ENCODE measurements at regions not wholly inside any gene's neighbourhood (a gene's known extent, or its start where the extent isn't known, plus 50 kb on each side); places are given as distances from the start of the nearest gene placed in this dataset.

- Histone ChIP-seq H3K27me3 (no peaks in the 10 kb centered on the region), H3K9me3 (no peaks in the 10 kb centered on the region), H3K4me3 (no peak overlapping the region), H3K4me1 (peaks cover 0 to 26% (median 25%) of the 10 kb centered on the region in 4 donors), H3K27ac (peak overlapping the region in 2 of 4 donors; percentile 15 to 31), H3K36me3 (no peaks in the 10 kb centered on the region)
- WGBS, 2 donors, result 46 to 58% methylated on average over 7 of the region's 7 CpGs
- intact Hi-C loops (cut with DNase I), result loop anchor here (5.0 kb wide), 1 partner anchor 50 kb away; no protein-coding TSS in a partner anchor
- peak; percentile 77 for DNase-seq
- TF ChIP-seq POLR2A (IDR thresholded peaks at IDR 0.05), result no peak
- TF ChIP-seq POLR2AphosphoS5 (IDR thresholded peaks at IDR 0.05), result peak in 3 of 4 donors; percentile 52 to 68 (median 65)
These were observed 87.1 kb upstream of the SYNDIG1 start for GRCh38 chr20:24382331-24382730.

- H3K27ac ChIP-seq, result peak overlapping the region in 2 of 4 donors; percentile 11 to 31
- no peak overlapping the region for H3K4me3 ChIP-seq
- intact Hi-C loops (cut with DNase I), result loop anchor here (5.0 kb wide), 1 partner anchor 50 kb away; no protein-coding TSS in a partner anchor
- DNase-seq, result no peak
- no peaks in the 10 kb centered on the region for H3K27me3 ChIP-seq
- peaks cover 0 to 29% (median 26%) of the 10 kb centered on the region in 4 donors for H3K4me1 ChIP-seq
- 68 to 72% methylated on average over 5 of the region's 5 CpGs for WGBS, 2 donors
- TF ChIP-seq POLR2AphosphoS5 (IDR thresholded peaks at IDR 0.05), result no peak
- TF ChIP-seq POLR2A (IDR thresholded peaks at IDR 0.05), result no peak
- TF ChIP-seq EP300 (IDR thresholded peaks at IDR 0.05), result no peak
- no peak for TF ChIP-seq CTCF (IDR thresholded peaks at IDR 0.05)
- no peaks in the 10 kb centered on the region for H3K36me3 ChIP-seq
- H3K9me3 ChIP-seq, result no peaks in the 10 kb centered on the region
These were observed 87.5 kb upstream of the SYNDIG1 start for GRCh38 chr20:24381886-24382285.

GRCh38 chr20:24379484-24379927, 89.9 kb upstream of the SYNDIG1 start:
- H3K27me3 ChIP-seq, result no peaks in the 10 kb centered on the region
- TF ChIP-seq POLR2A (IDR thresholded peaks at IDR 0.05) (no peak), POLR2AphosphoS5 (IDR thresholded peaks at IDR 0.05) (peak in 1 of 4 donors; percentile 22)

GRCh38 chr20:24378661-24379483, 90.6 kb upstream of the SYNDIG1 start:
- intact Hi-C loops (cut with DNase I), result loop anchor here (10.0 kb wide), 1 partner anchor 86 kb away; the partner anchor contains the start of gene SYNDIG1
- Histone ChIP-seq H3K27me3 (no peaks in the 10 kb centered on the region), H3K4me1 (peaks cover 0 to 38% (median 28%) of the 10 kb centered on the region in 4 donors), H3K4me3 (no peak overlapping the region), H3K9me3 (no peaks in the 10 kb centered on the region), H3K36me3 (no peaks in the 10 kb centered on the region), H3K27ac (peak overlapping the region in 2 of 4 donors; percentile 40 to 60)
- DNase-seq, result no peak
- 52 to 63% methylated on average over 6 of the region's 6 CpGs for WGBS, 2 donors
- TF ChIP-seq POLR2A (IDR thresholded peaks at IDR 0.05), result no peak
- no peak for TF ChIP-seq EP300 (IDR thresholded peaks at IDR 0.05)

More at GRCh38 chr20:24379484-24379927, 89.9 kb upstream of the SYNDIG1 start:
- Histone ChIP-seq H3K27ac (peak overlapping the region in 2 of 4 donors; percentile 40 to 60), H3K4me1 (peaks cover 0 to 38% (median 28%) of the 10 kb centered on the region in 4 donors), H3K9me3 (no peaks in the 10 kb centered on the region), H3K4me3 (no peak overlapping the region), H3K36me3 (no peaks in the 10 kb centered on the region)
- peak; percentile 75 for DNase-seq
- intact Hi-C loops (cut with DNase I), result loop anchor here (10.0 kb wide), 1 partner anchor 85 kb away; the partner anchor contains the start of gene SYNDIG1
- WGBS, 2 donors, result 38 to 60% methylated on average over 4 of the region's 4 CpGs

- Histone ChIP-seq H3K27me3 (no peaks in the 10 kb centered on the region), H3K27ac (peak overlapping the region in 1 of 4 donors; percentile 39), H3K9me3 (no peaks in the 10 kb centered on the region), H3K4me1 (peaks cover 0 to 24% (median 14%) of the 10 kb centered on the region in 4 donors), H3K4me3 (no peak overlapping the region), H3K36me3 (no peaks in the 10 kb centered on the region)
- TF ChIP-seq EP300 (IDR thresholded peaks at IDR 0.05) (no peak), POLR2AphosphoS5 (IDR thresholded peaks at IDR 0.05) (peak in 3 of 4 donors; percentile 58 to 67 (median 63))
- 34 to 39% methylated on average over 2 of the region's 2 CpGs for WGBS, 2 donors
- DNase-seq, result no peak
- intact Hi-C loops (cut with DNase I), result loop anchor here (10.0 kb wide), 1 partner anchor 88 kb away; the partner anchor contains the start of gene SYNDIG1
These were observed 92.9 kb upstream of the SYNDIG1 start for GRCh38 chr20:24376311-24377099.

GRCh38 chr20:24373372-24373771, 96.1 kb upstream of the SYNDIG1 start:
- DNase-seq, result no peak
- Histone ChIP-seq H3K4me1 (peaks cover 0 to 12% (median 2%) of the 10 kb centered on the region in 4 donors), H3K9me3 (no peaks in the 10 kb centered on the region), H3K27ac (no peak overlapping the region), H3K4me3 (no peak overlapping the region), H3K27me3 (no peaks in the 10 kb centered on the region), H3K36me3 (no peaks in the 10 kb centered on the region)
- intact Hi-C loops (cut with DNase I), result loop anchor here (10.0 kb wide), 1 partner anchor 91 kb away; the partner anchor contains the start of gene SYNDIG1
- 88% methylated on average over 3 of the region's 3 CpGs for WGBS, 2 donors
- no peak for TF ChIP-seq EP300 (IDR thresholded peaks at IDR 0.05)
- no peak for TF ChIP-seq POLR2AphosphoS5 (IDR thresholded peaks at IDR 0.05)
- TF ChIP-seq CTCF (IDR thresholded peaks at IDR 0.05), result no peak
- no peak for TF ChIP-seq POLR2A (IDR thresholded peaks at IDR 0.05)

Measured in sigmoid colon (tissue), 6 donors.